H54 (cell line): ENCODE measurements at regions not wholly inside any gene's neighbourhood (a gene's known extent, or its start where the extent isn't known, plus 50 kb on each side); places are given as distances from the start of the nearest gene placed in this dataset.
A peak's percentile ranks its signal among the peaks of the same experiment; 100 is the strongest.

Experiments
- DNase-seq: peaks from one replicate; pipeline ENCODE4 v3.0.0; 2011; ENCODE audit warnings: low spot score, mixed read lengths; ENCODE audit not compliant: insufficient read length
- FAIRE-seq: peaks from 3 replicates; lab custom pipeline; 2011; peaks lifted over from hg19 to GRCh38; lab: Jason Lieb, UNC
- POLR2A ChIP-seq: IDR thresholded peaks from 2 replicates; pipeline ENCODE4 v1.6.1; 2011; ENCODE audit warnings: low read depth, mild to moderate bottlenecking, low read length

DNA sequence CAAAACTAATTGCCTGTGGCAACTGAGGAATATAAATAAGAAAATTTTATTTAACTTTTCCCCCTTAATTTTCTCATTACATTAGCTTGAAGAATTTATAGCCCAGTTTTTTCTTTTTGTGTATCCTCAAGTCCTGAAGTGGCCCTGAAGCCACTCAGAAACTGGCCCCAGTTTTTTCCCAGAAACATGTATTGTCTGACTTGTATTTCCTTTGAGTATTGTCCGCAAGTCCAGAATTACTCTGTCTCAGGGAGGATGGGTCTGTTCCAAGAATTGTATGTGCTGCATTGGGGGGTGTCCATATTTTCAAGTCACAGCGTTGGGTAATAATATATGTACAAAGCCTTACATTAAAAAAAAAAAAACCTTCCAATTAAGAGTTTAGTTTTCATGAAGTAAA lies 149.7 kb upstream of the IL12A start:
- DNase-seq, result no peak
- no peak for TF ChIP-seq POLR2A
- no peak for FAIRE-seq

GRCh38 chr3:159839561-159840379 lies 148.9 kb upstream of the IL12A start, which contains the start of gene SCHIP1:
SCHIP1 (plus strand) TSS chr3:159839861.
- DNase-seq, result no peak

GRCh38 chr3:159840703-159841299 lies 147.8 kb upstream of the IL12A start:
- no peak for TF ChIP-seq POLR2A
- no peak for FAIRE-seq
- no peak for DNase-seq

More at GRCh38 chr3:159839561-159840379, 148.9 kb upstream of the IL12A start, which contains the start of gene SCHIP1:
- no peak for TF ChIP-seq POLR2A
- no peak for FAIRE-seq

DNA sequence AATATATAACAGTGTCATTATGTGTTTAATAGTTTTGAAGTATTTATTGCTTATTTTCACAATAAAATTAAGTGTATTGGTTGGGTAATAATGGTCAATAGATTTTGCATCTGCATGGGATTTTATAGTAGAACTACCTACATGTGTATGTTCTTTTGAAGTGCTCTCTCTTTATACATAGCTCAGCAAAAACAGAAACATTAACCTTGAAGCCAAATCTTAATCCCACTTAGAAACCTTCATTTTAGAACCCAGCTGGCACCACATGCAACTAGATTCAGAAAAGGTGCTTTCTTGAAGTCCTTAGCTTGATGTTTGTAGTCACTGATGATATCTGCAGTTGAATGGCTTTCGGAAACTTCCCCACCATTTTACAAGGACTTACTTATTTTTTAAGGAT lies 146.9 kb upstream of the IL12A start:
- no peak for TF ChIP-seq POLR2A
- FAIRE-seq (no peak), DNase-seq (no peak)

DNA sequence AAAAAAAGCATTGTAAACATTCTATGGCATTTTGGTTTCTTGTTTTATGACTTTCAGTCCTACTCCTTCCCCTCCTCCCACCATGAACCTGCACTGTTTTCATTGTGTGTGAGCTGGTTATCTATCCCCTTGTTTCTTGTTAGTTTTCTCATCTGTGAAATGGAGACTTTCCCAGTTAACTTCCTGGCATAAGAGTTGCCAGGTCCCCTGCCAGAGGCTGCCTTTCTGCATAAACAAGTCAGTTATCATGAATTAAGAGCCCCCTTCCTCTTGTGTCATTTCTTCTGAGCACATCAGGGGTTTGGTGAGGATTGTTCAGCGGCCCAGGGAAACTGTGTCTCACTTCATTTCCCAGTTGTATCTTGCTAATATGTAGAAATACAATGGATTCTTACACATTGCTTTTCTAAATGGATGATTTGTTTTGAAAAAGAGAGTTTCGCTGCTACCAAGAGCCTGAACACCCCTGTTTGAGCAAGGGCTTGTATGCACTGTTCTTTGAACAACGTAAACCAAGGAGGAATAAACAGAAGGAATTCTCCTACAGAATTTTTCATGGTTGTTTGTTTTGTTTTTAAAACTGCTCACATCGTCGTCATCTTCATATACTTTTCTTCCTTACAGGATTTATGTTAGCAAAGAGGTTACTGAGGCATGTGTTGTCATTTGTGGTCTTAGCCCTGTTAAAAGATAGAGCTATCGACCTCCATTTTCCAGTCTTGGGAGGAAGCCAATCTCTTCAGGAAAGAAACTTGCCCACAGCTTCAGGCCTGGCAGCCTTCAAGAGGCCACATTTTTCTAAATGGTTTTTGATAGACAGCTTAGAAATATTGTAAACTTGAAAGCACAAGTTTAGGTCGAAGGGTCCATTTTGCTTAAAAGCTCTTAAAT lies 144.6 kb upstream of the IL12A start:
- TF ChIP-seq POLR2A, result no peak
- no peak for FAIRE-seq
- no peak for DNase-seq

DNA sequence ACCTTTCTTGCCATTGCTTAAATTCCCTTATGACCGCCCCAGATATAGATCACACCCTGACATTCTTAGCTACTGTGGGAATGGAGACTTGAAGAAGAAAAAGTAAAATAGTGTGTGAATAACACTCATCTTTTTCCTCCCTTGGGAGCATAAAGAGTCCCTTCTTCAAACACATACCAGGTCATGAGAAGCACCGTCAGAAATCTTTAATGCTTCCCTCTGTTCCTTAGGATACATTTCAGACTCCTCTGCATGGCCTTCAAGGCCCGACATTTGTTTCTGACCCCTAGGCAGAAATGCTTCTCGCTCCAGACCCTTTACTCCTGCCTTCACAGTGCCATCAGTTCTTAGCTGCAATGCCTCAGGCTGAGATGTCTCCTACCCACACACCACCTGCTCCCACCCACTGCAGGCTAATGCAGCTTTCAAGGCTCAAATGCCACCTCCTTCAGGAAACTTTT lies 143.8 kb upstream of the IL12A start:
- DNase-seq, result no peak
- FAIRE-seq, result no peak
- no peak for TF ChIP-seq POLR2A

GRCh38 chr3:159845737-159846136 lies 142.9 kb upstream of the IL12A start:
- FAIRE-seq (no peak), DNase-seq (no peak)
- TF ChIP-seq POLR2A, result no peak

GRCh38 chr3:159846255-159846654 lies 142.4 kb upstream of the IL12A start:
- no peak for DNase-seq
- no peak for TF ChIP-seq POLR2A
- no peak for FAIRE-seq

DNA sequence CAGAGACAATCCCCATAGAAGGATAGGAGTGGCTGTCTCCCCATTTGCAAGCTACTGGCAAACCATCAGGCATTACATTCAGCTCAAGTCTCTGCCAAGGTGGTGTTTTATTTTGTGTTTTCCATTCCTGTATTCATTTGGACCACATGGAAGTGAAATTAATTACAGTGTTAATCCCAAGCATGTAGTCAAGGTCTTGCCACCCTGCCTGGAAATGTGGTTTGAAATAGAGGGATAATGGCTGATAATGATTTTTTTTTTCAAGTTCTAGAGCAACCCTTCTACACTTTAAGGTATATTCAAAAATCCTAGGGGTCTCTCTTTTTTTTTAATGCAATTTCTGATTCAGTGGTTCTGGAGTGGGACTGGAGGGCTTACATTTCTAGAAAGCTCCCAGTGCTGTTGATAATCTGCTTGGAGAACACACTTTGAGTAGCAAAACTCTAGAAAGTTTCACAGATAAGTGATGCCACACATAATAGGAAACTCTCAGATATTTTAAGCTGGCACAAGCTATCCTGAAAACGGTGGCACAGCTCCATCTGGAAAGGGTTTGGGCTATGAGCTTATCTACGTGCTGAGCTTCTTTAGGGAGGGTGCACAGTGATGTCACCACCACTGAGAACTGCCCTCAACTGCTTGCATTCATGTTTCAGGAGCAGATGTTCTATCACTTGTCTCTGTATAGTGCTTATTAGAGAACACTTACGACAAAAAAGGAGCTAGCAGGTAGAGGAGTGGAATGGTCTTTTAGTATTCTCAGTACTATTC lies 140.1 kb upstream of the IL12A start:
- FAIRE-seq, result no peak

GRCh38 chr3:159850481-159850880 lies 138.2 kb upstream of the IL12A start:
- FAIRE-seq (no peak), DNase-seq (no peak)
- no peak for TF ChIP-seq POLR2A

More for the DNA sequence above, 140.1 kb upstream of the IL12A start:
- TF ChIP-seq POLR2A, result no peak
- no peak for DNase-seq

GRCh38 chr3:159852266-159852665 lies 136.4 kb upstream of the IL12A start:
- FAIRE-seq, result no peak
- DNase-seq, result no peak
- TF ChIP-seq POLR2A, result no peak

GRCh38 chr3:159852821-159853505 lies 135.7 kb upstream of the IL12A start:
- FAIRE-seq (peak; percentile 53), DNase-seq (peak; percentile 21)
- TF ChIP-seq POLR2A, result no peak
